GM12864 (cell line): ENCODE measurements at regions not wholly inside any gene's neighbourhood (a gene's known extent, or its start where the extent isn't known, plus 50 kb on each side); places are given as distances from the start of the nearest gene placed in this dataset.

Experiments used
- DNase-seq: peaks from one replicate; pipeline ENCODE4 v3.0.0-alpha.2; 2011; ENCODE audit warnings: low read depth
- H3K4me3 ChIP-seq: 2 replicates; pipeline ENCODE4 v1.5.1; 2011; ENCODE audit warnings: mild to moderate bottlenecking, low read depth, low read length, control low read depth
- CTCF ChIP-seq: IDR thresholded peaks from 2 replicates; pipeline ENCODE4 v1.5.1; 2011; ENCODE audit warnings: low read depth, mild to moderate bottlenecking, moderate library complexity, low read length, control low read depth, inconsistent platforms; ENCODE audit errors: missing control alignments

DNA sequence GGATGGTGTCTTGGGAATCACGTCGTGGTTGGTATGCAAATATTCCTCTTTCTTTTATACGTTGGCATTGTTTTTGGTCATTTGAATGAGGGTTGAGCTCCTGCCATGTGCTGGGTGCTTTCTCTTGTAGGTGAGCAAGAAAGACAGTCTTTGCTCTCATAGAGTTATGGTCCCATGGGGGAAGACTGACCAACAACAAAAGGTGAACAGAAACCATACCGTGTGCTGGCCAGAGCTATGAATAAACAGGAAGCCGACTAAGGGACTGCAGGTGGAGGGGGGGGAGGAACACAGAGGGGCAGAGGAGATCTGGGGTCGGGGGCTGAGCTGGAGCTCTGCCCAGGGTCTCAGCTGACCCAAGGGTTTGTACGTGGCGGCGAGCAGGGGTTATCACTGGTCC lies 245.3 kb downstream of the CTTN start:
- no peak for DNase-seq
- no peak for TF ChIP-seq CTCF
- H3K4me3 ChIP-seq: no peak overlapping the region

DNA sequence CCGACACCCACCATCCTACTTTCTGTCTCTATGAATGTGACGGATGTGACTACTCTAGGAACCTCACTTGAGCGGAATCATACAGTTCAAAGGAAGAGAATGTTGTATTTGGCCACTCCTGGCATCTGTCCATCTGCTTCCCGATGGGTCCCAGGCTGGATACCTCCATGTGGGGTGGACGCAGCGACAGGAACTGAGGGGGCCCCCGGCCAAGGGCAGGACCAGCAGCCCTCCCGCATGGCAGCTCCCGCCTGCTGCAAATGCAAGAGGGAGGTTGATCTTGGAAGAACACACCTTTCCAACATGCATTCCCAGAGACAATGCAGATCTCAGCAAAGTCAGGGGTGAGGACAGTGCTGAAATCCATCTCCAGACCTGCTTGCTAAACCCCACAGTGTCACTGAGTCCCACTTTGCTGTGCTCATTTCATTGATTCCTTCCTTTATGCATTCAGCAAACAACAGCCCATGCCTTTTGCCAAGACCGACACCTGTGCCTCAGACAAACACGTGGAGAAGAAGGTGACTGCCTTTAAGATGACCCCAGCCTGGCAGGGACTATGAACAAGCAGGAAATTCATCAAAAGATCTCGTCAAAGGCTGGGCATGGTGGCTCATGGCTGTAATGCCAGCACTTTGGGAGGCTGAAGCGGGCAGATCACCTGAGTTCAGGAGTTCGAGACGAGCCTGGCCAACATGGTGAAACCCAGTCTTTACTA lies 246.2 kb downstream of the CTTN start:
- DNase-seq: no peak
- TF ChIP-seq CTCF: no peak
- no peak overlapping the region for H3K4me3 ChIP-seq

DNA sequence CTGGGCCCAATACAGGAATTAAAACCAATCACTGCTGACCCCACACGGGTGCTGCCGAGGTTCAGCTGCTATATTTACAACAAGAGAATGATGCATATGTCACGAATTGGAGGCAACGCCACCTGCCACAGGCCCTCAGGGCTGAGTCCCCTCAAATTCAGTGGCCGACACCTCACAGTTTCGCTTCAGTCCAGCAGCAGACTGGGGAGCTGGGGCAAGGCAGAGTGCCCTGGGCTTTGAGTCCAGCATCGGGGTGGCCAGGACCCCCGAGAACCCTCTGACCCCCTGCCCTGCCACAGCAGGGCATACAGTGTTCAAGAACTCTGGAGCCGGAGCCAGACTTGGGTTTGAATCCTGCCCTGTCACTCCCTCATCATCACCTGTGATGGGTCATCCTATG lies 247.2 kb downstream of the CTTN start:
- DNase-seq: no peak
- no peak overlapping the region for H3K4me3 ChIP-seq
- TF ChIP-seq CTCF: no peak

DNA sequence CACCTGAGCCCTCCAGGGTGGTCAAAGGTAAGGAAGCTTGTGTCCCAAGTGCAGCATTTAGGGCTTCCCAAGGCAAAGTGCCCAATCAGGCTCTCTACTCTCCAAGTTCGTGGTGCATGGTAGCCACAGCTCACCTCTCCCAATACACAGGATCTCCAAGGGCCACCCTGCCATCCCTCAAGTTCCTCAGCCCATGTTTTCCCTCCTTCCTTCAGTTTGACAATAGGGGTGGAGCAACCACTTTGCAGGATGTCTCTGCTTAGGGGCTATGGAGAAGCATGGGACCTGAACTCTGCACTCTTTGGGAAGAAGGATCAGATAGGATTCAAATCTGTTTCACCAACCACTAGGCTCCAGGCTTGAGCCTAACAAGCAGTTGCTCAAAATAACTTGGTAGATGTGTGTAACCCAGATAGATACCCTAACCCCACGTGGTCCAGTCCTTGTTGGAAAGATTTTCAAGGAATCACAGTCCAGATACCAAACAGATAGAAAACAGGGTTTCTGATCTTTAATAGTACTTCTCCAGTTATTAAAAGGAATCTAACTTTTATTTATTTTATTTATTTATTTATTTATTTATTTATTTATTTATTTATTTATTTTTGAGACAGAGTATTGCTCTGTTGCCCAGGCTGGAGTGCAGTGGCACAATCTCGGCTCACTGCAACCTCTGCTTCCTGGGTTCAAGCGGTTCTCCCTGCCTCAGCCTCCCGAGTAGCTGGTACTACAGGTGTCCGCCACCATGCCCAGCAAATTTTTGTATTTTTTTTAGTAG lies 248.1 kb downstream of the CTTN start:
- DNase-seq: no peak
- H3K4me3 ChIP-seq: no peak overlapping the region
- TF ChIP-seq CTCF: no peak

DNA sequence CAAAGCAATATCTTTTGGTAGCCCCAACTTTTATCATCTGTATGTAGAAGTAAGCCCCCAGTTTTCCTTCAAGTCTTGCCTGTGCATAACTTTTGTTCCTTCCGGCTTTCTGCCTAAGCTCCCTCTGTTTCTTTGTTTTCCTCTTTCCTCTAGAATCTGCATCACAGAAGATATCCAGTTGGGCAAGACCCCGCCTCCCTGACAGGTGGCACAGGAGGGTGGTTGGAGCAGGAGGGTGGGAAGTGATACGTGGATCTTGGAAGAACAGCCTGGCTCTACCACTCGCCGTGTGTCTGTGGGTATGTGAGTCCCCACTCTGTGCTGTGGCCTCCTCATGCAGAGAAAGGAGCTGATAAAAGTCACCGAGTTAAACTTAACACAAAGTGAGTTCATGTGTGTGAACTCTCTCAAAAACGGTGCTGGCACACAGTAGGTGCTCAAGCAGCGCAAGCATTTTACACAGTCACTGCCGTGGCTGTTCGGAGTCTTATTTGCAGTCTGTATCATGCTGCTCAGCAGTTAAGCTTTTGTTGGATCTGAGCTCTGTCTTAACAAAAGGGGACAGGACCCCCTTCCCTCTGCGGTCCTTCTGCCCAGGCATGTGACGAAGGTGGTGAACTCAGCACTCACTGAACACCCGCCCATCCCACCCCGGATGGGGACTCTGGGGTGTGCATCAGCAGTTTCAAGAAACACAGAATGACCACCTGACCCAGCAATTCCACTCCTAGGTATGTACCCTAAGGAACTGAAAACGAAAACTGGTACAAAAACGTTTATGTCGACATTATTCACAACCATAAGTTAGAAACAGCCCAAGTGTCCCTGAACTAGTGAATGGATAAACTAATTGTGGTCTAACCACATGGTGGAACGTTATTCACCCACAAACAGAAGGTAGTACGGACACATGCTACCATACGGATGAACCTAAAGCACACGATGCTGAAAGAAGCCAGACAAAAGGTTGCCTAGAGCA lies 249.1 kb downstream of the CTTN start:
- H3K4me3 ChIP-seq: no peak overlapping the region
- TF ChIP-seq CTCF: no peak
- no peak for DNase-seq

DNA sequence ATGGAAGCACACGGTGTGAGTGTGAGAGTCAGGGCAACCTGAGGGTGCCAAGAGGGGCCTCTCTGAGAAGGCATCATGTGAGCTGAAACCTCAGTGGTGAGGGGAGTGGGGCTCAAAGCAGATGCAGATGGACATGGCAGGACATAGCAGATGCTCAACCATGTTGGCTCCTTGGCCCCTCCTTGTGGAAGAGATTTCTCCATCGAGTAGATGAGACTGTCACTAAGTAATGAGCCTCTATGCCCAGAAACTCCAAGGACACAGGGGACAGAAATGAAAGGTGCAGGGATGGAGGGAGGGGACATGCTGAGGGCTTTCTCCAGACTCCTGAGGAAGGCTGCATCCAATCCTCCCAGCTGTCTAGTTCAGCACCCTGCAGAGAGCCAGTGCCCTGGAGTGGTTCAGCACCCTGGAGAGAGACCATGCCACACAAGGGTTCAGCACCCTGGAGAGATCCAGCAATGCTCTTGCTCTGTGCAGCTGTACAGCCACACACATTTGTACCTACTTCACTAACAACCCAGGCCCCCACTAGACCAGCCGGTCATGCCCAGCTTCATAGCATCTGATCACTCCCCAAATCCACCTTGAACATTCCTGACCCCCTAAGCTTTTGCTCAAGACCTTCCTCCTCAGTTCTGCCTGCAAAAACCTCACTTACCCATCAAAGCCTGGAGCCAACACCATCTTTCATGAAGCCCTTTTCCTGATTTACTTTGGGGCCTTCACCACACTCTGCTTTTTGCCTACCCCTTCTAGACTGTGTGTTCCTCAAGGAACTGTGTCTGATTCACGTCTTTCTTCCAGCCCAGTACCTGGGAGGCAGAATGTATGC lies 252.0 kb downstream of the CTTN start:
- no peak for DNase-seq
- H3K4me3 ChIP-seq: no peak overlapping the region
- no peak for TF ChIP-seq CTCF
